GM13976 (cell line): ENCODE measurements at regions not wholly inside any gene's neighbourhood (a gene's known extent, or its start where the extent isn't known, plus 50 kb on each side); places are given as distances from the start of the nearest gene placed in this dataset.
"Not testable (repeated sequence)": the region's sequence is repeated elsewhere in the genome, so short reads cannot be mapped to it uniquely, and the experiment has no call there.

ENCODE experiments used
- DNase-seq: peaks from one replicate; pipeline ENCODE4 v3.0.0; 2012; ENCODE audit warnings: low spot score
- in situ Hi-C: fragments of 300-500 bp; cut with MboI; formaldehyde crosslinking; loops from one replicate; pipeline ENCODE4 v1.12.0; 2022; ENCODE audit warnings: low sequenced_read_pairs, mixed read lengths, inconsistent platforms; ENCODE audit not compliant: unreplicated experiment
- TF ChIP-seq, protein P1 (sequence below): IDR thresholded peaks from 2 replicates; pipeline ENCODE4 v1.5.1; 2012; ENCODE audit warnings: borderline replicate concordance, mild to moderate bottlenecking; ENCODE audit not compliant: insufficient read depth; ENCODE audit errors: extremely low read depth, missing control alignments, control extremely low read depth

DNA sequence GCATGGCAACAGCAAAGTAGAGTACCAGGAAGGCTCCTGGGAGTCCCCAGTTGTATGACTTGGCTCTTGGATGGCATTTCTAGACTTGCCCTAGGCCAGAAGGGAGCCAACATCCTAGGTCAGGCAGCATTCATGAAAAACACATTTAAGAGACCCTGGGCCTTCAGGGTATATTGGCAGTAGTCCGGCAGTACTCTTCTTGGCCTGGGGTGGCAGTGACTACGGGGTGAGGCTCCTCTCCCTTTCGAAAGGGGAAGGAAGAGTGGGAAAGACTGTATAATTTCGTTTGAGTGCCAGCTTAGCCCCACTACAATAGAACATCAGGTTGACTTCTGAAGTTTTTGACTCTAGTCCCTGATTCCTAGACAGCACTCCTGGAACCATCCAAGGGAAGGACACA, 136.4 kb downstream of the ZIC4 start:
- DNase-seq: no peak
- in situ Hi-C loops: no loop called here
- TF ChIP-seq, protein P1, sequence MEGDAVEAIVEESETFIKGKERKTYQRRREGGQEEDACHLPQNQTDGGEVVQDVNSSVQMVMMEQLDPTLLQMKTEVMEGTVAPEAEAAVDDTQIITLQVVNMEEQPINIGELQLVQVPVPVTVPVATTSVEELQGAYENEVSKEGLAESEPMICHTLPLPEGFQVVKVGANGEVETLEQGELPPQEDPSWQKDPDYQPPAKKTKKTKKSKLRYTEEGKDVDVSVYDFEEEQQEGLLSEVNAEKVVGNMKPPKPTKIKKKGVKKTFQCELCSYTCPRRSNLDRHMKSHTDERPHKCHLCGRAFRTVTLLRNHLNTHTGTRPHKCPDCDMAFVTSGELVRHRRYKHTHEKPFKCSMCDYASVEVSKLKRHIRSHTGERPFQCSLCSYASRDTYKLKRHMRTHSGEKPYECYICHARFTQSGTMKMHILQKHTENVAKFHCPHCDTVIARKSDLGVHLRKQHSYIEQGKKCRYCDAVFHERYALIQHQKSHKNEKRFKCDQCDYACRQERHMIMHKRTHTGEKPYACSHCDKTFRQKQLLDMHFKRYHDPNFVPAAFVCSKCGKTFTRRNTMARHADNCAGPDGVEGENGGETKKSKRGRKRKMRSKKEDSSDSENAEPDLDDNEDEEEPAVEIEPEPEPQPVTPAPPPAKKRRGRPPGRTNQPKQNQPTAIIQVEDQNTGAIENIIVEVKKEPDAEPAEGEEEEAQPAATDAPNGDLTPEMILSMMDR: no peak

DNA sequence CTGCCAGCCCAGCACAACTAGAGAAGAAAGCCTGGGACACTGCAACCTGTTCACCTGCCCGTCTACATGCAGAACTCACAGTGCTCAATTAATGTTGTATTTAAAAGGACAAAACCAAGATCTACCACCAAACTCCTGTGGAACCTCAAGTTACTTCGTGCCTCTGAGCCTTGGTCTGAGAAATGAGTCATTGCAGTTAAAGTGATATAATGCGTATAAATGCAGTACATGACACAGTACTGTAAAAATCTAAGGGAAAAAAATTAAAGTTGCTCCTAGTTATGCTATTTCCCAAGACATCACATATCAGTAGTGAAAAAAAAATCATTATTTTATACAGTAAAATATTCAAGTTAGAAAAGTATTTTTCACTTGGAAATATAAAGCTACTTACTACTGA, 138.9 kb downstream of the ZIC4 start:
- TF ChIP-seq, protein P1: no peak
- in situ Hi-C loops: no loop called here
- DNase-seq: no peak

DNA sequence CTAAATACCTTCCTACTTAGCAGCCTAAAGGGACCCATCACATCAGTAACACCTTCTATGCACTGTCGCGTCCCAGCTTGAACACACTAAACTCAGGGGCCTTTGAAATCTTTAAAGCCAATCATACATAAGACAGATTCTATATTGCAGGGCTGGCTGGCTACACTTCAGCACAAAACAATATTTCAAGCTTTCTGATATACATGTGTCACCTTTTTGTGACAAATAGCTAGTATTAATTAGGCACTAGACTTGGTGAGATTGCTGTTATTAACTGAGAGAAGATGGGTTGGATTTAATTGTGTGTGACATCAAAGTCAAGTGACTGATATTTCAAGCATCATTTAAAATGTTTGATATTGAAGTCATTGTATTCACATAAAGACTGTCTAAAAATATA, 148.4 kb downstream of the ZIC4 start:
- in situ Hi-C loops: no loop called here
- no peak for DNase-seq
- TF ChIP-seq, protein P1: no peak

DNA sequence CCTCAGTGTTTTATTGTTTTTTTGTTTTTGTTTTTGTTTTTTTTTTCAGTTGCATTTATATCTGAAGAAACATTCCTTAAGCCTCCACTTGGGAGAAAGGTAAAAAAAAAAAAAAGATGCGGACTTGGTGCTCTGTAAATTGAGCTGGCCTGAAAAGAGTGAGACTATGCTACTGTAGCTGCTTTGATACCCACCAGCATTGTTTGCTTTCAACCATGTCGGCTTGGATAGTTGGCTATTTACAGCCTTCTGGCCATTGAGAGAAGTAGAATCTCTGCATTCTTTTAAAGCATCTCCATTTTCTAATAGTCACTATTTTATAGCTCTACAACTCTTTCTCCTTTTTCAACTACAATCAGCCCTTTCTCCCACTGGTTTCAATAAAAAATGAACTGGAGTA, 149.6 kb downstream of the ZIC4 start:
- DNase-seq: no peak
- in situ Hi-C loops: no loop called here
- TF ChIP-seq, protein P1: no peak

DNA sequence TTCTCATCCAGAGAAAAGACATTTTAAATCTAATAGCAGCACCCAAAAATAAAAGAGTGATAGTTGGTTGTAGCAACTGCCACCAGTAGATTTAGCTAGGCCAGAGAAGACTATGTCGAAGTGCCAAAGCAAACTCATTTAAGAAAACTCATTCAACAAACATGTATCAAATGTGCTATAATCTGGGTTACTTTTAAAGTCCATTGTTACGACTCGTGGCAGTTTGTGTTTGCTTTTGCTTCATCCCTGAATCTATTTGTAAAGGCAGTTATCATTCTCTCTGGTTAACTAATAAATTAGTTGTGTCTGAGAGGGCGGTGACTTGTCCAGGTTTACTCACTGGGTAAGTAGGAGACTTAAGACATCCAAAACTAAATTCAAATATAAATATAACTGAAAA, 159.4 kb downstream of the ZIC4 start:
- no peak for DNase-seq
- in situ Hi-C loops: no loop called here
- TF ChIP-seq, protein P1: no peak

DNA sequence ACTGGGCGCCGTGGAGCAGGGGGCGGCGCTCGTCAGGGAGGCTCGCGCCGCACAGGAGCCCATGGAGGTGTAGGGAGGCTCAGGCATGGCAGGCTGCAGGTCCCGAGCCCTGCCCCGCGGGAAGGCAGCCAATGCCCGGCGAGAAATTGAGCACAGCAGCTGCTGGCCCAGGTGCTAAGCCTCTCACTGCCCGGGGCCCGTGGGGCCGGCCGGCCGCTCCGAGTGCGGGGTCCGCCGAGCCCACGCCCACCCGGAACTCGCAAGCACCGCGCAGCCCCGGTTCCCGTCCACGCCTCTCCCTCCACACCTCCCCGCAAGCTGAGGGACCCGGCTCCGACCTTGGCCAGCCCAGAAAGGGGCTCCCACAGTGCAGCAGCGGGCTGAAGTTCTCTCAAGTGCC, 160.7 kb downstream of the ZIC4 start:
- in situ Hi-C loops, DNase-seq: not testable (repeated sequence)

DNA sequence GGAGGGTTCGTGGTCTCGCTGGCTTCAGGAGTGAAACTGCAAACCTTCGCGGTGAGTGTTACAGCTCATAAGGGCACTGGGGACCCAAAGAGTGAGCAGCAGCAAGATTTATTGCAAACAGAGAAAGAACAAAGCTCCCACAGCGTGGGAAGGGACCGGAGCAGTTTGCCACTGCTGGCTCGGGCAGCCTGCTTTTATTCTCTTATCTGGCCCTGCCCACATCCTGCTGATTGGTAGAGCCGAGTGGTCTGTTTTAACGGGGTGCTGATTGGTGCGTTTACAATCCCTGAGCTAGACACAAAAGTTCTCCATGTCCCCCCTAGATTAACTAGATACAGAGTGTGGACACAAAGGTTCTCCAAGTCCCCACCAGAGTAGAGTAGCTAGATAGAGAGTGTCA, 161.3 kb downstream of the ZIC4 start:
- in situ Hi-C loops: not testable (repeated sequence)

DNA sequence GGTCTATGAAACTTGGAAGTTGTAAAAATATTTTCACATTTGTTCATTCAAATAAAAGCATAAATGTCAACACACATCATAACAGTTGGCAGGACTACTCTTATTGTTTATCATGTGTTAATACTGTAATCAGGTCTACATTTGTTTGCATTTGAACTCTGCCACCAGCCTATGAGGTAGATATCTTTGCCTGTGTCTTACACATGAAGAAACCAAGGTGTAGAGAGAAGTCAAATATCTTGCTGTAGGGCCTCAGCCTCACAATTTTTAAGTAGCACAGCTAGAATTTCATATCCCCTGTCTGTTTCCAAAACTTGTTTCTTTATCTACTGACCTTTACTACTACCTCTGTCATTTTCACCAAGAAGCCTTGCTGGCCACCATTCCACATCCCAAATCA, 161.9 kb downstream of the ZIC4 start:
- no peak for DNase-seq
- in situ Hi-C loops: no loop called here
- TF ChIP-seq, protein P1: no peak

More for the DNA sequence above, 161.3 kb downstream of the ZIC4 start:
- DNase-seq: not testable (repeated sequence)
